ENCODE measurements at regions not wholly inside any gene's neighbourhood (a gene's known extent, or its start where the extent isn't known, plus 50 kb on each side); places are given as distances from the start of the nearest gene placed in this dataset.

- peak; percentile 95 for DNase-seq
Measured at GRCh38 chr12:118706437-118706836, 274.9 kb upstream of the SRRM4 start.

- DNase-seq, result no peak
Measured at GRCh38 chr12:118709946-118710345, 271.4 kb upstream of the SRRM4 start.

GRCh38 chr12:118711185-118711584 is 270.2 kb upstream of the SRRM4 start:
- DNase-seq, result no peak

- peak; percentile 97 for DNase-seq
Measured at GRCh38 chr12:118714051-118714460, 267.3 kb upstream of the SRRM4 start.

- DNase-seq, result no peak
Measured at GRCh38 chr12:118714500-118714899, 266.8 kb upstream of the SRRM4 start.

GRCh38 chr12:118715647-118716046 is 265.7 kb upstream of the SRRM4 start:
- DNase-seq, result no peak

- DNase-seq, result no peak
Measured at GRCh38 chr12:118727196-118727978, 254.0 kb upstream of the SRRM4 start.

GRCh38 chr12:118727979-118728366 is 253.4 kb upstream of the SRRM4 start:
- DNase-seq, result no peak

- DNase-seq, result no peak
Measured at GRCh38 chr12:118734266-118734665, 247.1 kb upstream of the SRRM4 start.

DNA sequence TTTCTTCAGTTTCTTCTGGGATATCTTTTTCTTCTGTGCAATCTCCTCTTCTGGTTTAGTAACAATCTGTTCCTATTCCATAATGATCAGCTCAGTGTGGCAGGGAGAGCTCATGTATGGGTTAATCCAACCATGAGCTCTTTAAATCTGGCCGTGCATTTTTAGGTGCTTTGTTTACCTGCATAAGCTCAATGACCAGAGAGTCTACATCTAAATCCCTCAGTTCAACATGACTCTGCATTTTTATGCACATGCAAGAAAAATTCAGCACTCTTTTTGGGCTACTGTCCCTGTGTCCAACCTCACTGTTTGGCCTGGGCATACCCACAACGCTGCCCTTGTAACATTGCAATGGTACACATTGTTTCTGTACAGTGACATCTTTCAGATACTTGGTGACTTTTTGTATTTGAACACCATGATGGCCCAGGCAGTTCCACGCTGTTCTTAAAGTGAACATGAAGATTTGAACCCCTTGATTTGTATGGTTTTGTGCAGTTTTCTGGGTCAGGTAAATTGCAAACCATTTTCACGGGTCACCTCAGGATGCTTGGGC is 243.3 kb upstream of the SRRM4 start:
- no peak for DNase-seq

GRCh38 chr12:118741194-118741593 is 240.1 kb upstream of the SRRM4 start:
- DNase-seq, result no peak

DNA sequence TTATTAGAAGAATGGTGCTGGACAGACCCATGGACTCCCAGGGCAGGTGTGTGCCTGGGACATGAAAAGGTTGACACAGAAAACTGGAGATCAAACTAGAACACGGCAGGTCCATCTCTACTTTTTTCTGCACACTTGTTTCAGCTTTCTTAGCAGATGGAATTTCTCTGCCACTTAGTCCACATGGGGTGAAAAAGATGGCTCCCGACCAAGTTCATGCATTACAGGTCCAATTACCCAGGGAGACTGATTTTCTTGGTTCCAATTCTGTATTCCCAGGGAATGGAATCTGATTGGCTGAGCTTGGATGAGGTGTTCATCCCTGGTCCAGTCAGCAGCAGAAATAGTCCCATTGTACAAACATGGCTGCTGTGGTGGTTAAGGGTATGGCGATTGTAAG is 238.9 kb upstream of the SRRM4 start:
- DNase-seq, result no peak

DNA sequence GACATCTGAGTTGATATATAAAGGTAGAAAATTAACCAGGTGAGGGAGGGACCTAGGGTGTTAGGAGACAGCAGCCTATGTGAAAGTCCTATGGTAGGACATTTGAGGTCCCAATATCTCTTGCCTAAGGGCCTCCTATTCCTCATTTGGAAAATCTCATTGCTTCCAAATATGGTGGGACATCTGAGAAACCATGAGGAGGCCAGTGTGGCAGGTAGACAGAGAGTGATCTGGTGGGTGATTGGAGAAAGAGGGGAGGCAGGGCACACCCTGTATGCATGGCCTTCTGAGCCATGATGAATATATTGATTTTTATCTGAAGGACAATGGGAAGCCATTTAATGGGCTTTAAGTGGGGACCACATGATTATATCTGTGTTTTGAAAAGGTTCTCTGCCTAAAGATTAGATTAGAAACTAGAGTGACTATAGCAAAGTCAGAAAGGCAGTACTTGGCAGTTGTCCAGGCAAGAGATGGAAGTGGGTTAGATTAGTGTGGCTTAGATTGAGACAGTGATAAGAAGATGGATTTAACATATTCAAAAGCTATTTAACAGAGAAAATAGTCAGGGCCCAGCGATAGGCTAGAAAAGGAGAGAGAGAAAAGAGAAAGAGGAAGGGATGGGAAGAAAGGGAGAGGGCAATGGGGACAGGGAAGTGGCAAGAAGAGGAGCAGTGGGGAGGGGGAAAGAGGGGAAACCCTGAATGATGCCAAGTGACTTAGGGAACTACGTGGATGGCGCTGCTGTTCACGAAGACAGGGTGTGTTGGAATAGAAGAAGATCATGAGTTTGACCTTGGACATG is 237.2 kb upstream of the SRRM4 start:
- no peak for DNase-seq

DNA sequence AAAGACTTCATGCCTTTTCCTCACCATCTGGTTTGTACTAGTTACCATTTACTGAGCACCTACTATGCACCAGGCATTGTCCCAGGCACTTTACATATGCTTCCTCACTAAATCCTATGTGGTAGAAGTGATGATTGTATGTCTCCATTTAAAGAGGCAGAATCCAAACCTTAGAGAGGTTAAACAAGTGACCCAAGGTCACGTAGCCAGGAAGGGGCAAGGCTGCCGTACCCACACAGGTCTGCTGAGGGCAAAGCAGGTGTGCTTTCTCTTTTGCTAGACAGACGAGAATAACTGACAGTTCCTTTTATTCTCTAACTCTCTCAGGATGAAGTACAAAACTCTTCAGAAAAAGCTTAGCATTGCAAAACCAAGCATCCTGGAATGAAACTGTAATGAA is 235.2 kb upstream of the SRRM4 start:
- DNase-seq, result no peak

- no peak for DNase-seq
Measured at GRCh38 chr12:118746960-118747359, 234.4 kb upstream of the SRRM4 start.

DNA sequence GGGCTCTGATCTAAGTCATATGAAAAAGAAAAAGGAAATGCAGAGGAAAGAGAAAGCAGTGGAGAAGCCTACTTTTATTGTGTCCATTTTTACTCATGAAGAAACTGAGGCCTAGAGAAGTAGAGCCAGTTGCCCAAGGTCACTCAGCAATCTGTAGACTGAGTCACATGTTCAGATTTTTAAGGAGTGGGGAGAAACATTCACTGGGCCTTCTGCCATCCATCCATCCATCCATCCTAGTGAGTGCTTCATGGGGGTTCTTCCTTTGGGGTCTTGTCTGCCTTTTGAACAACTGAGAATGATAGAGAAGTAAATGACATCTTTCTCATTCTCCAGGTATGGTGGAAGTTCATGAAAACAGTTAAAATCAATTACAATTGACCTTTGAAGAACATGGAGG is 233.6 kb upstream of the SRRM4 start:
- DNase-seq, result no peak

DNA sequence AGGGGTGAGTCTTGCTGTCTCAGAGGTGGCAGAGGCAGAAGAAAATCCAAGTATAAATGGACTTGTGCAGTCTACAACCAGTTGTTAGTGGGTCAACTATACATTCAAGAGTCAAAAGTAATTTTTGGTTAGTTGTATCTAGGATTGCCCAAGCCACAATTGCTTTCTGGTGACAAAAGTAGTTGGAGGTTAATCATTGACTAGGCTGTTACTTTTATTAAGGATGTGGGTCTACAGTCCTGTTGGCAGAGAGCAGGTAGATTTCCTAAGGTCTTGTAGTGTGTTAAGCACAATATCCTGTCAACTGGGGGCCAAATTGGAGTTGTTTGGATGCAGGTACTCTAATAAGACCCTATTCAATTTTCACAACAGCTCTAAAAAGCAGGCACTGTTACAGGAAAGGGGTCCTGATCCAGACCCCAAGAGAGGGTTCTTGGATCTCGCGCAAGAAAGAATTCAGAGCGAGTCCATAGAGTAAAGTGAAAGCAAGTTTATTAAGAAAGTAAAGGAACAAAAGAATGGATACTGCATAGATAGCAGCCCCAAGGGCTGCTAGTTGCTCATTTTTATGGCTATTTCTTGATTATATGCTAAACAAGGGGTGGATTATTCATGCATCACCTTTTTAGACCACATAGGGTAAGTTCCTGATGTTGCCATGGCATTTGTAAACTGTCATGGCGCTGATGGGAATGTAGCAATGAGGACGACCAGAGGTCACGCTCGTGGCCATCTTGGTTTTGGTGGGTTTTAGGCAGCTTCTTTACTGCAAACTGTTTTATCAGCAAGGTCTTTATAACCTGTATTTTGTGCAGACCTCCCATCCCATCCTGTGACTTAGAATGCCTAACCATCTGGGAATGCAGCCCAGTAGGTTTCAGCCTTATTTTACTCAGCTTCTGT is 232.6 kb upstream of the SRRM4 start:
- no peak for DNase-seq

DNA sequence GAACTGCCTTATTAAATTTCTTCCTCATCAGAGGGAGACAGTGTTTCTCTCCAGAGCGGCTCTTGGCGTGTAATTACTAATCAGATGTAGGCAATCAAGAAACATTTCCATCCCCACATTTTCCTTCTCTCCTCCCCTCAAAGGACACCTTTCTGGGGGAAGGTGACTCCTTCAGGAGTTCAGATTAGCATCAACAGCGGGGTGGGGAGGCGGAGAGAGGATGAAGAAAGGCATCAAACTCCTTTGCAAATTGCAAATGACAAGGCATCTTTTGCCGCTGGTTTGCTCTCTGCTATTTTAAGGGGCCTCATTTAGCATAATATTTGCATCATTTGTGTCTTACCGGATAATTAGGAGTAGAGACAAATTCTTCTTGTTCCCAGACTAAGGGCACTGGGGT is 231.7 kb upstream of the SRRM4 start:
- DNase-seq, result no peak

DNA sequence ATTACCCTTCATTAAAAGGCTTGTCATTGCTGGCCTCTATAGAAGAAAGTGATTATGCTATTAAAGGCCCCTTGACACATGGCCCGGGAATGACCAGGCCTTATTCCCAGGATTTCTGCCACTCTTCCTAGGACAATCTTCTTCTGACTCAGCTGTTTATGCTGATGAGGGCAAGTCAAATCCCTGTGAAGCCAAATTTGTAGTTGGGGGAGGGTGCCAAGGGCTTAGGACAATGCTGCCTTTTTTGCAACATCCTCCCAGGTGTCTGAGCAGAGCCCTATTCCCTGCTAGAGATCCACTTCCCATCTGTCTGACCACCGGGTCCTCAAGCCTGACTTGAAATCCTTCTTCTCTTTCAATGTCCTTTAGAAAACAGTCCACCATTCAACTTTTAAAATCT is 230.7 kb upstream of the SRRM4 start:
- DNase-seq, result no peak

- no peak for DNase-seq
Measured at GRCh38 chr12:118751355-118751754, 230.0 kb upstream of the SRRM4 start.

- no peak for DNase-seq
Measured at GRCh38 chr12:118760623-118761022, 220.7 kb upstream of the SRRM4 start.

DNA sequence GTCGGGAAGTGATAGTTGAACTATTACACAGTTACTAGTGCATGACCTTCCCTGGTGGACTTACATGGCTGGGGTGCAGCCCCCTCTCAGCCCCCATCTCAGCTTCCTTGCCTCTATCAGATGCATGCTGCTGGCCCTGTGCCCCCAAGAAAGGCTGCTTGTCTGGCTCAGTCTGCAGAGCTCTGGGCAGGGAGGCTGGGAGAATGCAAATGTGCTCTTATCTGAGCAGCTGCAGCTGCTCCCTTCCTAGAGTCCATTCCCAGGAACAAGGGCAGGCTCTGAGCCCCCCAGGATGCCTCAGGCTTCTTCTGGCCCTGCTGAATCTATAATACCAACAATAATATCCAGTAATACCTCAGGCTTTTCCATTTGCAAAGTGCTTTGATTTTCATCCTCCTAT is 218.1 kb upstream of the SRRM4 start:
- DNase-seq, result no peak
